GM23248 (cell line): ENCODE measurements at regions not wholly inside any gene's neighbourhood (a gene's known extent, or its start where the extent isn't known, plus 50 kb on each side); places are given as distances from the start of the nearest gene placed in this dataset.
A peak's percentile ranks its signal among the peaks of the same experiment; 100 is the strongest.

Experiments
- DNase-seq: peaks from one replicate; pipeline ENCODE4 v3.0.0-alpha.2; 2015
- H2AFZ ChIP-seq: fragments of 200-600 bp; sonication (generic); 2 replicates; pipeline ENCODE4 v1.6.1; 2016; ENCODE audit warnings: antibody characterized with exemption
- H3F3A ChIP-seq: fragments of 200-600 bp; sonication (generic); 2 replicates; pipeline ENCODE4 v1.6.1; 2016; ENCODE audit warnings: mild to moderate bottlenecking, antibody characterized with exemption, mixed run types; ENCODE audit not compliant: insufficient read depth
- H3K27ac ChIP-seq: fragments of 200-600 bp; sonication (generic); 2 replicates; pipeline ENCODE4 v1.5.1; 2016; ENCODE audit warnings: mild to moderate bottlenecking
- H3K27me3 ChIP-seq: fragments of 200-600 bp; sonication (generic); replicated peaks from 2 replicates; pipeline ENCODE4 v1.6.1; 2016; ENCODE audit warnings: mild to moderate bottlenecking; ENCODE audit not compliant: insufficient read depth
- H3K36me3 ChIP-seq: fragments of 200-600 bp; sonication (generic); 2 replicates; pipeline ENCODE4 v1.6.1; 2016; ENCODE audit warnings: low read depth, mild to moderate bottlenecking
- H3K4me1 ChIP-seq: fragments of 200-600 bp; sonication (generic); 2 replicates; pipeline ENCODE4 v1.6.1; 2016; ENCODE audit warnings: mild to moderate bottlenecking; ENCODE audit not compliant: insufficient read depth
- H3K4me2 ChIP-seq: fragments of 200-600 bp; sonication (generic); one replicate; pipeline ENCODE4 v1.6.1; 2016; ENCODE audit warnings: mild to moderate bottlenecking; ENCODE audit not compliant: unreplicated experiment
- H3K4me3 ChIP-seq: fragments of 200-600 bp; sonication (generic); 2 replicates; pipeline ENCODE4 v1.5.1; 2016; ENCODE audit warnings: mild to moderate bottlenecking
- H3K79me2 ChIP-seq: fragments of 200-600 bp; sonication (generic); 2 replicates; pipeline ENCODE4 v1.6.1; 2016; ENCODE audit warnings: mild to moderate bottlenecking; ENCODE audit not compliant: insufficient read depth
- H3K9ac ChIP-seq: fragments of 200-600 bp; sonication (generic); 2 replicates; pipeline ENCODE4 v1.6.1; 2016; ENCODE audit warnings: mild to moderate bottlenecking
- H3K9me2 ChIP-seq: fragments of 200-600 bp; sonication (generic); 2 replicates; pipeline ENCODE4 v1.6.1; 2016; ENCODE audit warnings: mixed run types, mild to moderate bottlenecking, moderate library complexity; ENCODE audit not compliant: insufficient read depth
- H3K9me3 ChIP-seq: fragments of 200-600 bp; sonication (generic); one replicate; pipeline ENCODE4 v1.6.1; 2017; ENCODE audit warnings: low read depth
- H4K20me1 ChIP-seq: fragments of 200-600 bp; sonication (generic); 2 replicates; pipeline ENCODE4 v1.6.0; 2016; ENCODE audit not compliant: insufficient read depth
- EZH2 ChIP-seq: fragments of 200-600 bp; sonication (generic); IDR thresholded peaks from 2 replicates; pipeline ENCODE4 v1.6.1; 2018; ENCODE audit warnings: antibody characterized with exemption, mild to moderate bottlenecking; ENCODE audit not compliant: insufficient read depth, poor library complexity, severe bottlenecking
- EZH2phosphoT487 ChIP-seq: fragments of 200-600 bp; sonication (generic); IDR thresholded peaks from 2 replicates; pipeline ENCODE4 v1.6.1; 2018; ENCODE audit warnings: antibody characterized with exemption, moderate library complexity, mild to moderate bottlenecking, low read depth; ENCODE audit not compliant: insufficient read depth
- WGBS, 2 experiments: methylation state at CpG; one replicate each; pipeline ENCODE4 v1.1.6; 2015 to 2017; ENCODE audit warnings: low lambda C conversion rate in 2 of 2, low coverage in 1 of 2; ENCODE audit errors: missing lambda C conversion rate in 2 of 2; 5-methylcytosine and 5-hydroxymethylcytosine counted together
- in situ Hi-C: fragments of 300-500 bp; cut with MboI; formaldehyde crosslinking; loops from 2 replicates; pipeline ENCODE4 v1.15.0; 2020

DNA sequence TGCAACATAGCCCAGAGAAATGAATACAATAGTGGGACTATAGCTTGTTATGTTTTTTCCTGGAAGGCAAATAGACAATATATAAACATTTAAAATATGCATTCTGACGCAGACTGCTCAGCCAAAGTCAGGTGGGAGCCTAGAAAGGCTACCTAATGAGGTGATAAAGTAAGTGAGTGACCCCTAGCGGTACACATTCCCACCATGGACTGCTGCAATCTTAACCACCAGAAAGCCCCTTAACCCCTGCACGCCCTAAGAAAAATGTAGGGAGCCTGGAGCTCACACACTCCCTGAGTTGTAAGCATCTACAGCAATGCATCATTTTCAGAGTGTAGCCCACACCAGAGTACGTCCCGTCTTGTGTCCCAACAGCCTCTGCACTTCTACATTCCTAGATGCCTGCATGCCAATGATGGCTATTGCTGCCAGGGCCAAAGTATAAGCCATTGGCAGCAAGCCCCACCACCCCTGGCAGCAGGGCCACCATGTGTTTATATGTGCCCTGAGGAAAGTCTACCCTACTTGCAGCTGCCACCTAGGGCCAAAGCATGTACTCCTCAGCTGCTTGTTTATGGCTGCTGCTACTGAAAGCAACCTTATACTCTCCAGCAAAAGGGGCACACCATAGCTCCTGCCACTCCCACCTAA is 127.6 kb downstream of the KIF2B start:
- no peaks in the 10 kb centered on the region for H3K4me1 ChIP-seq

GRCh38 chr17:53950858-53951250 is 128.1 kb downstream of the KIF2B start:
- TF ChIP-seq EZH2 (no peak), EZH2phosphoT487 (no peak)
- Histone ChIP-seq H3K27ac (no peak overlapping the region), H2AFZ (no peak overlapping the region), H4K20me1 (no peaks in the 10 kb centered on the region), H3K79me2 (no peaks in the 10 kb centered on the region), H3K27me3 (no peaks in the 10 kb centered on the region), H3K9me2 (no peaks in the 10 kb centered on the region), H3K4me2 (no peak overlapping the region), H3K9me3 (no peaks in the 10 kb centered on the region), H3F3A (no peaks in the 10 kb centered on the region), H3K4me1 (no peaks in the 10 kb centered on the region), H3K9ac (no peak overlapping the region), H3K4me3 (no peak overlapping the region), H3K36me3 (no peaks in the 10 kb centered on the region)
- DNase-seq = no peak
- in situ Hi-C loops = no loop called here

More for the DNA sequence above, 127.6 kb downstream of the KIF2B start:
- H3K27me3 ChIP-seq = no peaks in the 10 kb centered on the region
- no peaks in the 10 kb centered on the region for H3F3A ChIP-seq
- H3K9me2 ChIP-seq = no peaks in the 10 kb centered on the region
- no peak overlapping the region for H3K27ac ChIP-seq
- 34 to 37% methylated on average over 5 of the region's 5 CpGs for WGBS, 2 experiments
- in situ Hi-C loops = no loop called here
- no peak for DNase-seq
- TF ChIP-seq EZH2 (no peak), EZH2phosphoT487 (no peak)
- no peaks in the 10 kb centered on the region for H3K9me3 ChIP-seq
- no peaks in the 10 kb centered on the region for H3K36me3 ChIP-seq
- no peaks in the 10 kb centered on the region for H4K20me1 ChIP-seq
- H3K4me3 ChIP-seq = no peak overlapping the region
- H3K4me2 ChIP-seq = no peak overlapping the region
- no peak overlapping the region for H2AFZ ChIP-seq
- no peaks in the 10 kb centered on the region for H3K79me2 ChIP-seq
- no peak overlapping the region for H3K9ac ChIP-seq

- WGBS, 2 experiments = 0% methylated on average over 1 of the region's 1 CpG
- no peaks in the 10 kb centered on the region for H3K9me3 ChIP-seq
- no peak for DNase-seq
- H3K27ac ChIP-seq = no peak overlapping the region
- TF ChIP-seq EZH2 (no peak), EZH2phosphoT487 (no peak)
- no peaks in the 10 kb centered on the region for H3K27me3 ChIP-seq
- no peak overlapping the region for H3K4me3 ChIP-seq
- no peak overlapping the region for H3K9ac ChIP-seq
- no peaks in the 10 kb centered on the region for H3K9me2 ChIP-seq
- no peaks in the 10 kb centered on the region for H4K20me1 ChIP-seq
- no peaks in the 10 kb centered on the region for H3K36me3 ChIP-seq
- in situ Hi-C loops = no loop called here
- H3K79me2 ChIP-seq = no peaks in the 10 kb centered on the region
- no peak overlapping the region for H2AFZ ChIP-seq
- H3F3A ChIP-seq = no peaks in the 10 kb centered on the region
- H3K4me2 ChIP-seq = no peak overlapping the region
- no peaks in the 10 kb centered on the region for H3K4me1 ChIP-seq
Observed at GRCh38 chr17:53971361-53971760, 148.6 kb downstream of the KIF2B start.

DNA sequence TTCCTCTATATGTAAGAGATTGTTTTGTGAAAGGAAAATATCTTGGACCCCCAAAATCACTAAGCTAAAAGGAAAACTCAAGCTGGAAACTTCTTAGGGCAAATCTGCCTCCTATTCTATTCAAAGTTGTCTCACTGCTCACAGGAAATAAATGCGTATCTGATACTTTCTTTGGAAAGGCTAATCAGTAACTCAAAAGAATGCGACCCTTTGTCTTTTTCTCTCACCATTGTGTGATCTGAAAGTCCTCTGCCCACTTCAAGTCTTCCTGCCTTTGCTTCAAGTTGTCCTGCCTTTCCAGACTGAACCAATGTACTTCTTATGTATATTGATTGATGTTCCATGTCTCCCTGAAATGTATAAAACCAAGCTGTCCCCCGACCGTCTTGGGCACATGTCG is 157.3 kb downstream of the KIF2B start:
- Histone ChIP-seq H3K4me2 (no peak overlapping the region), H3K4me3 (no peak overlapping the region), H3K9ac (no peak overlapping the region), H2AFZ (no peak overlapping the region), H3K9me3 (no peaks in the 10 kb centered on the region), H3K9me2 (no peaks in the 10 kb centered on the region), H3K4me1 (no peaks in the 10 kb centered on the region), H3K27me3 (no peaks in the 10 kb centered on the region), H3K79me2 (no peaks in the 10 kb centered on the region), H3K36me3 (no peaks in the 10 kb centered on the region), H3K27ac (no peak overlapping the region), H4K20me1 (no peaks in the 10 kb centered on the region), H3F3A (no peaks in the 10 kb centered on the region)
- DNase-seq = no peak
- WGBS, 2 experiments = 39 to 41% methylated on average over 5 of the region's 5 CpGs
- in situ Hi-C loops = no loop called here
- TF ChIP-seq EZH2 = no peak
- TF ChIP-seq EZH2phosphoT487 = no peak

GRCh38 chr17:53996131-53996530 is 173.4 kb downstream of the KIF2B start:
- Histone ChIP-seq H4K20me1 (no peaks in the 10 kb centered on the region), H3K27me3 (no peaks in the 10 kb centered on the region), H2AFZ (no peak overlapping the region), H3K9me2 (no peaks in the 10 kb centered on the region), H3K4me2 (no peak overlapping the region), H3K27ac (no peak overlapping the region), H3F3A (no peaks in the 10 kb centered on the region), H3K9me3 (no peaks in the 10 kb centered on the region), H3K79me2 (no peaks in the 10 kb centered on the region), H3K4me3 (no peak overlapping the region), H3K4me1 (no peaks in the 10 kb centered on the region), H3K9ac (no peak overlapping the region), H3K36me3 (no peaks in the 10 kb centered on the region)
- no peak for TF ChIP-seq EZH2
- no peak for TF ChIP-seq EZH2phosphoT487
- in situ Hi-C loops = no loop called here
- 11 to 24% methylated on average over 2 of the region's 2 CpGs for WGBS, 2 experiments
- DNase-seq = peak; percentile 1
